ES-I3 (cell line): ENCODE measurements at regions not wholly inside any gene's neighbourhood (a gene's known extent, or its start where the extent isn't known, plus 50 kb on each side); places are given as distances from the start of the nearest gene placed in this dataset.
"Not testable (repeated sequence)": the region's sequence is repeated elsewhere in the genome, so short reads cannot be mapped to it uniquely, and the experiment has no call there.

Source experiments
- H3K36me3 ChIP-seq: 2 replicates; pipeline ENCODE4 v1.6.1; 2013; ENCODE audit warnings: mild to moderate bottlenecking, low read length, control low read depth, moderate library complexity; ENCODE audit not compliant: insufficient read depth
- H3K4me1 ChIP-seq: 2 replicates; pipeline ENCODE4 v1.6.1; 2013; ENCODE audit warnings: mild to moderate bottlenecking, control low read depth, low read length; ENCODE audit not compliant: insufficient read depth
- H3K9ac ChIP-seq: 2 replicates; pipeline ENCODE4 v1.6.1; 2013; ENCODE audit warnings: low read depth, mild to moderate bottlenecking, low read length, moderate library complexity
- H3K9me3 ChIP-seq: 2 replicates; pipeline ENCODE4 v1.6.1; 2013; ENCODE audit warnings: mild to moderate bottlenecking, low read length, moderate library complexity; ENCODE audit not compliant: control insufficient read depth, insufficient read depth

DNA sequence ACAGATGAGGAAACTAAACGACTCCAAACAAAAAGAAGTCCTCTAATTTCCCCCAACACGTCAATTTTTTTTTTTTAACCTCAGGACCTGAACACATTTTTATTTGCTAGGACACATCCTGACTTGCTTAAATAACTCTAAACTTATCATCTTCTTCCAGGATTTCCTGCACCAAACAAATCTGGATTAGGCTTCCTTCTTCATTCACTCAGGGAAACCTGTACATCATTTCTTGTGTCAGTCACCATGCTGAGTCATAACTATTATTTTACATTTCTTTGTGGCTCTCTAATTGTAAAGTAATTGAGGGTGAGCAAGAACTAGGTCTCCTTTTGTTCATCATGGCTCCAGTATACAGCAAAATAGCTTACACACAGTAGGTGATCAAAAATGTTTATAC, 433.4 kb upstream of the GBE1 start:
- no peaks in the 10 kb centered on the region for H3K4me1 ChIP-seq
- no peaks in the 10 kb centered on the region for H3K9me3 ChIP-seq
- H3K36me3 ChIP-seq: no peaks in the 10 kb centered on the region
- H3K9ac ChIP-seq: no peak overlapping the region

DNA sequence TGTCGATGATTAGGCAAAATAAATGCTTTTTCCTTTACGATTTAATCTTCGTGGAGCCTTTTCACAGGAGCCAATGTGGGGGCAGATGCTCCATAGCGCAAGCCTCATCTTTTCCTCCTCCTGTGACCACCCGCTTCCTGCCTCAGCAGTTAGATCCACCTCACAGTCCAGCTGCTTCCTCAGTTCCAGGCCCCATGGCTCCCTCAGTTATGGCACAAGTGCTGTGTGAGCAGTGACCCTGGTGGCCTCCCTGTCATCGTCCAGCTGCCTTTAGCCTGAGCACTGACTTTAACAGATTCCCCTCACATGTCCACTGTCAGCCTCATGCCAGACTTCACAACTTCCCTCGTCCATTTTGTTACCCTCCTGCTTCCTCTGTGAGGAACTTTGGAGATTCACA, 424.6 kb upstream of the GBE1 start:
- H3K36me3 ChIP-seq: no peaks in the 10 kb centered on the region
- no peaks in the 10 kb centered on the region for H3K9me3 ChIP-seq
- H3K4me1 ChIP-seq: no peaks in the 10 kb centered on the region
- no peak overlapping the region for H3K9ac ChIP-seq

DNA sequence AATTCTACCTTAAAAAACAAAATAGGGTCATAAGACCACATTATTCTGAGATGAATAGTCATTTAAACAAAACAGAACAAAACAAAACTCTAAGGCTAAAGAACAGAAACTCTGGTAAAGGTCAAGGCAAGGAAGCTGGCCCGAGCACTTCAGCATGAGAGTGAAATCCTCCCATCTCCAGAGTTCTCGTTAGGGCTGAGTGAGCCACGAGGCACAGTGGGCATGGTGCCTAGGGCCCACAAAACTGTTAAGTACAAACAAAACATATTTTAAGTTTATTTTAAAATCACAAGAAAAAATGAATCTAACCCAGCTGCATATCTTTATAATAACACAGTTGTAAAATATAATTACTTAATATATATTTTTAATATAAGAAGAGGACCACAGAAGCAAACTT, 417.8 kb upstream of the GBE1 start:
- Histone ChIP-seq H3K4me1 (no peaks in the 10 kb centered on the region), H3K36me3 (no peaks in the 10 kb centered on the region), H3K9ac (no peak overlapping the region), H3K9me3 (no peaks in the 10 kb centered on the region)

DNA sequence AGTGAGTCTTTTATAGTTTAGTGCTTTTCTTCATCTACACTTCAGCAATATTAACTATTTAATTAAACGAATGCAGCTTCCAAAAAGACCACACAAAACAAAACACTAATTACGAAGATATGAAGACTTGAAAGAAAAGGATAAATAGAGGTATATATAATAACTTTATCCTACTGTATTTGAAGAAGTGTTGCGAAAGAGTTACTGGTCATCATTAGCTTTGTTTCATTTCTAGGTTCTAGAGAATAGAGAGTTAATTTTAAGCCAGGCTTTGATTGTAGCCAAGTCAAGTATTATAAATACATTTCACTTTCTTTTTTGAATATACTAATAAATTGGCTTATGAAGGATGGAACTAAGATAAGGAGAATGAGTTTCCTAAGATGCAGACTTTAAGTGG, 416.8 kb upstream of the GBE1 start:
- H3K36me3 ChIP-seq: no peaks in the 10 kb centered on the region
- no peak overlapping the region for H3K9ac ChIP-seq
- H3K4me1 ChIP-seq: no peaks in the 10 kb centered on the region
- H3K9me3 ChIP-seq: no peaks in the 10 kb centered on the region

DNA sequence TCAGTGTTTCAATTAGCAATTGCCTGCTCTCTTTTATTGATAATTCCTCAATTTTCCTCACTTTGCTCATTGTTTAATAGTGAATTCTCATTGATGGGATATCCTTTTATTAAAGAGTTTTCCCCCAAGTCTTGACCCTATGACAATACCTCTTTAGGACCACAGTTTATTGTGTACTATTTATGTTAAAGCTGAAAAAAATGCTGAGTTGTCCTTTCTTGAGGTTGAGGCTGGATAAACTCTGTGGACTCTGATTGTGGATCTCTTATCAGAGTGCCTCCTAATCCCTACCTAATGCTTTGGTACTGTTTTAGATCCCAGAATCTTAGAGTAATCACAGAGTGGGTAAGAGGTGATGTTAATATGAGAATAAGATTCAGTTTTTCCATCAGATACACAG, 416.3 kb upstream of the GBE1 start:
- Histone ChIP-seq H3K9ac (no peak overlapping the region), H3K4me1 (no peaks in the 10 kb centered on the region), H3K9me3 (no peaks in the 10 kb centered on the region), H3K36me3 (no peaks in the 10 kb centered on the region)

DNA sequence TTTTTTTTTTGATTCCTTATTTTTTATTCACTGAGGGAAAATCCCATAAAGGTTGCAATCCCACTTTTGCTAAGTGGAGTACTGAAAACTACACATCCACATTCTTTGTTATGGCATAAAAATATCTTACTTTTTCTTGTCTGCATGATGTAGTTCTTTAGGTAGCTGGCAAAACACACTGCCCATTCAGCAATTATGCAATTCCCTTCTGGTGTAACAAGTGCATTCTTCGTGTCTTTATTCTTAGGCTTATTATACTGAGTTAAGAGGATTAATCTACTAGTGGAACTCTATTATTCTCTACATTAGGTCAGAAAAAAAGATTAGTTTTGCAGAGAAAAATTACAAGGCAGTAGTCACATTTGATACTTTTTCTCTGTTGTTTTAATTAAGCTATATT, 403.8 kb upstream of the GBE1 start:
- peaks cover 3% of the 10 kb centered on the region; the same call in 1 of the 2 replicates for H3K9me3 ChIP-seq
- no peaks in the 10 kb centered on the region for H3K4me1 ChIP-seq
- H3K36me3 ChIP-seq: no peaks in the 10 kb centered on the region
- H3K9ac ChIP-seq: no peak overlapping the region

DNA sequence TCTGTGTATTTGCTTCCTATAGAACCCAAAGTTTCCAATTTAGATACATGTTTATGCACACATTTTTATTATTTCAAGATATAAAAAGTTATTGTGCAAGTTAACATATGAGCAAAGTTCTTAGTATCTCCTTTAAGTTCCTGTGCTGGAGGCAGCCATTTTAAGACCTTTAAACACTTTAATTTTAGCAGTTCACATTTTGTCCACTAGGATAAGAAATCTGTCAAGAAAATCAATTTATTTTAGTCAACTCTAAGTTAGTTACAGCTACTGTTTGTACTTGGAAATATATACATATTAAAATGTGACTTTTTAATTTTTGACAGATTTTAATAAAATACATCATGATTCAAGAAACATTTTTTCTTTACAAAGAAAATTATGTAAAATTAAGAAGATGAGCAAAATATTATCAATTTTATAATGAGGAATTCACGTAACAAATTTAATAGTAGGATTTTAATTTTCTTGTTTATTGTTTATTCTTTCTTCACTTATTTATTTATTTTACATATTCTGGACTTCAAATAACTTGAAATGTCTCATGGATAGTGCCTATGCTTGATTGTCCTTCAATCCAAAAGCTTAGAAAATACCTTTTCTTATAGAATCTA, 402.6 kb upstream of the GBE1 start:
- Histone ChIP-seq H3K4me1 (no peaks in the 10 kb centered on the region), H3K36me3 (no peaks in the 10 kb centered on the region), H3K9ac (no peak overlapping the region), H3K9me3 (peaks cover 3% of the 10 kb centered on the region; the same call in 1 of the 2 replicates)

DNA sequence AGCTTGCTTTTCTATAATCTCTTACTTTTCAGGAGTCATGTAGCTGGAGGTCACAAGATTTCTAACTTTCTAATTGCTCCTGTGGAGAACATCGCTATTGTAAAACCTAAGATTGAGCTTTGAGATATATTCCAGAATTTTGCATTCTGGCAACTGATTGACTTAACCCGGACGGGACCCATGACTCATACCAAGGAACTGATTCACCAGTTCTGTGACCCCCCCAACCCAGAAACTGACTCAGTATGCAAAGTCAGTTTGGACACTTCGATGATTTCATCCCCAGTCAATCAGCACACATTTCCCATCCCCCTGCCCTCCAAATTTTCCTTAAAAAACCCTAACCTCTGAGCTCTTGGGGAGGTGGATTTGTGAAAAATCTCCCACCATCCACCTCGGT, 396.5 kb upstream of the GBE1 start:
- Histone ChIP-seq H3K9ac (no peak overlapping the region), H3K9me3 (no peaks in the 10 kb centered on the region; the same call in 1 of the 2 replicates), H3K4me1 (no peaks in the 10 kb centered on the region), H3K36me3 (no peaks in the 10 kb centered on the region)

DNA sequence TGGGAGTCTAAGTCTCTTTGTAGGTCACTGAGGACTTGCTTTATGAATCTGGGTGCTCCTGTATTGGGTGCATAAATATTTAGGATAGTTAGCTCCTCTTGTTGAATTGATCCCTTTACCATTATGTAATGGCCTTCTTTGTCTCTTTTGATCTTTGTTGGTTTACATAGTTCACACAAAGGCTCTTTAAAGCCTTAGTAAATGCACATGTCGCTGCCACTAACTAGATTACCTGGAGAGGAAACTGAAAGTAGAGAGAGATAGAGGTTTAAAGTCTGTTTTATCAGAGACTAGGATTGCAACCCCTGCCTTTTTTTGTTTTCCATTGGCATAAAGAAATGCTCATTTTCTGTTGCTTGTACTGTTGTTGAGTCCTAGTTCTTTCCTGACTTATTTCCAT, 392.4 kb upstream of the GBE1 start:
- H3K36me3 ChIP-seq, H3K9me3 ChIP-seq: not testable (repeated sequence)

DNA sequence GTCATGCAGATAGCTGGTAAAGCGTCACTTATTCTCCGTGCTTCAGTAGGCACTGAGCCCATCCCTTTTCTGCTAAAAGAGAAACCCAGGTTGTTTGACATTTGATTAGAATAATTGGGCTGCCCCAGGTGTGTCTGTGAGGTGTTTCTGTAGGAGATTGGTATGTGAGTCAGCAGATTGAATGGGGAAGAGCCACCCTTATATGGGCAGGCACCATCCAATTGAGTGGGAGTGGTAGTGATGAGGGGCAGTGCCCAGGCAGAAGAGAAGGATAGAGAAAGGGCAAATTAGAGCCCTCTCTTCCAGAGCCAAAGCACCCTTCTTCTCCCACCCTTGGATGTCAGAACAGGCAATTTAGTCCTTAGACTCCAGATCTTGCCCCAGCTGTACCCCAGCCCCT, 384.3 kb upstream of the GBE1 start:
- no peak overlapping the region for H3K9ac ChIP-seq
- H3K9me3 ChIP-seq: no peaks in the 10 kb centered on the region
- H3K4me1 ChIP-seq: no peaks in the 10 kb centered on the region
- H3K36me3 ChIP-seq: no peaks in the 10 kb centered on the region

More for the DNA sequence above, 392.4 kb upstream of the GBE1 start:
- H3K9ac ChIP-seq, H3K4me1 ChIP-seq: not testable (repeated sequence)

DNA sequence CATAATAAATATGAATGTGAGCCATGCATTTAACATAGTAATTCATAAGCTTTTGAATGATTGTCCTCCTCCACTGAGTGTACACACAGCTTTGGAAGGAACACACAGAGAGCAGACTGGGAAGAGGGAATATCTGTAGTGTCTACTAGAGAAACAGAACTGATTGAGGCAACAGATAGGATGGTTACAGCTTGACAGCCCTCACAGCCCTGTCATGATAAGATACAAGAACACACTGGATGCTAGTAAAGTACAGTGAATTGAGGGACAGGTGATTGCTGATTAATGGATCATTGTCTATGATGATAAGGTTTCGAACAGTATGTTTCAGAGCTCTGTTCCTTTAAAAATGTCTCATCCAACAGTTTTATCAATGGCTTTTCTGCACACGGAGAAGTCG, 383.4 kb upstream of the GBE1 start:
- H3K9ac ChIP-seq: no peak overlapping the region
- H3K4me1 ChIP-seq: no peaks in the 10 kb centered on the region
- no peaks in the 10 kb centered on the region for H3K36me3 ChIP-seq
- no peaks in the 10 kb centered on the region for H3K9me3 ChIP-seq

DNA sequence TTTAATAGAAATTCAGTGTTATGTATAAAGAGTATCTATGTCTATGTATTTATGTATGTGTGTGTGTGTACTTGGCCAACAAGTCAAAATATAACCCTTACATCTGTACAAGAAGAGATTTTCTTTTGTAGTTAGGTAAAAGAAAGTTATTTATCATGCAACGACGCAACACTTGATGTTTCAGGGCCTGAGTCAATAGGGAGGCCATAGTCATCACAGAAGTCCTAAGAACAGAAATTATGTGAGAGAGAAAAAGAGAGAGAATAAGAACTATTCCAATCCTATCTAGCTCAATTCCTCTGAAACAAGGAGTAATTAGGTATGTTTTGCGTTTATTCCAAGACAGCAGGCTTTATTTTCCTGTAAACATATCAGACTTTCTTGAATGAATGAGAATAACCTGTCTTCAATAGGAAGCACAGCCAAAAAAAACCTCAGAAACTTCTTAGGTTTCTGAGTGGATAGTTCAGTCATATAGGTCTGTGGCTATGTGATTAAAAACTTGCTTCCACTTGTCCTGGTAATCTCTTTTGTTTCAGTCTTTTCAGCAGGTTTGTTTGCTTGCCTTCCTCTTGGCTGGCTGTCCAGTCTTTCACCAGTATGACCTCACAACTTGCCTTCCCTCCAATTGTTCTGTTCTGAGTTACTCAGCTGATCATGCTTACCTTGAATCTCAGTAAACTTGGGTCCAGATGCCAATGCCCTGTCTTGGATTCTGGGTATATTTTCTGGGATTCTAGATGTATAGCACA, 382.4 kb upstream of the GBE1 start:
- Histone ChIP-seq H3K4me1 (no peaks in the 10 kb centered on the region), H3K9me3 (no peaks in the 10 kb centered on the region; the same call in 1 of the 2 replicates), H3K36me3 (no peaks in the 10 kb centered on the region), H3K9ac (no peak overlapping the region)

DNA sequence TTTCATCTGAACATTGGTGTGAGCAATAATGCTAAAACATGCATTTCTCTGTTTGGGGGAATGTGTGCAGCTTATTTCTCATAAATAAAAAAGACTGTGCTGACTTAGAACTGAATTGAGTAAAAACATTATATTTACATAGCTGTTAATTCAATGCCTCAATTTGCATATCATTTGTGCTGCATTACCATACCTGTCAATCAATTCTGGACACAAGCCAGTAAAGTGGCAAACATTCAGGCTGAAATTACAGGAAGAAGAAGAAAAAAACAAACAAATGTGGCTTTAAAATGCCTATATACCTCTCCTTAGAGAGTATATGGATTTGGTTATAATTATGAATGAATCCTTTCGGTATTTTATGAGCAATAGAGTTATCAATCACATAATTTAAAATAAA, 380.1 kb upstream of the GBE1 start:
- no peak overlapping the region for H3K9ac ChIP-seq
- no peaks in the 10 kb centered on the region; the same call in 1 of the 2 replicates for H3K9me3 ChIP-seq
- no peaks in the 10 kb centered on the region for H3K36me3 ChIP-seq
- no peaks in the 10 kb centered on the region for H3K4me1 ChIP-seq

DNA sequence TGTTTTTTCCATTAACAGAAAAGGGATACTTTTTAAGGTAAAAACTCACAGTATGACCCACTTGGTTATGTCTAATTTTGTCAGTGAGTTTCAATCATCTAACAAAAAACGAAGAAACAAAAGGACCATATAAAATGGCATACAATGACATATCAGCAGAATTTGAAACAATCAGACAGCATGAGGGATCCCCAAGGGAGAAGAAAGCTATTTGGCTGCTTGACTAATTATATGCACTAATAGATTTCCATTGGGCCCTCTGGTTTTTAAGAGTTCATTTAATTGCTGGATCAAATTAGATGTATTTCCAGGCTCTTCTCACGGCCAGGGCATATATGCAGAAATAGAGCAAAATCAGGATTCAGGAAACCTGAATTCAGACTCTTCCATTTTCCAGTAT, 376.4 kb upstream of the GBE1 start:
- no peaks in the 10 kb centered on the region; the same call in 1 of the 2 replicates for H3K9me3 ChIP-seq
- H3K9ac ChIP-seq: no peak overlapping the region
- H3K36me3 ChIP-seq: no peaks in the 10 kb centered on the region
- H3K4me1 ChIP-seq: no peaks in the 10 kb centered on the region

DNA sequence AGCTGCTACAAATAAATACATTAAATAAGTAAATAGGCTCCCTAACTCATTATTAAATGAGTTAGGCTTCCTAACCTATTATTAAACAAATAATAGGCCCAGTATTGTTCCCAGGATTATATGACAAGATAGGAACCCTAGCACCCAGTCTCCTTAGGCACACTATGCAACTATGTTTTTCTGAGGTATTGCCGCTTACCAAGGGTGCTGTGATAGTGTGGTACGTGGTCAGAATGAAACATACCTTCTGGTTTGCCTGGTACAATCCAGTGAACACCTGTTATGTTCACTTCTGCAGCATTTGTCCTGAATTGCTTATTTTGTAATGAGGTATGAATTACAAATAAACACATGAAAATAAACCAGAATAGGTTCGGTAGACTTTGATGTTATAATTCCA, 375.6 kb upstream of the GBE1 start:
- H3K36me3 ChIP-seq: no peaks in the 10 kb centered on the region
- H3K9me3 ChIP-seq: no peaks in the 10 kb centered on the region; the same call in 1 of the 2 replicates
- no peaks in the 10 kb centered on the region for H3K4me1 ChIP-seq
- H3K9ac ChIP-seq: no peak overlapping the region
